NCI-H460 (cell line): ENCODE measurements at regions not wholly inside any gene's neighbourhood (a gene's known extent, or its start where the extent isn't known, plus 50 kb on each side); places are given as distances from the start of the nearest gene placed in this dataset.
"Not testable (repeated sequence)": the region's sequence is repeated elsewhere in the genome, so short reads cannot be mapped to it uniquely, and the experiment has no call there.

Source experiments
- DNase-seq: peaks from one replicate; pipeline ENCODE4 v3.0.0-alpha.2; 2016; ENCODE audit warnings: low read depth; ENCODE audit errors: extremely low read depth

- no peak for DNase-seq
Measured at GRCh38 chr5:34416501-34417008, 239.6 kb upstream of the RAI14 start.

- DNase-seq = not testable (repeated sequence)
Measured at GRCh38 chr5:34420191-34420590, 235.9 kb upstream of the RAI14 start.

GRCh38 chr5:34436761-34437501 is 219.2 kb upstream of the RAI14 start:
- DNase-seq = no peak

GRCh38 chr5:34439601-34440000 is 216.5 kb upstream of the RAI14 start:
- no peak for DNase-seq

- not testable (repeated sequence) for DNase-seq
Measured at GRCh38 chr5:34441767-34442166, 214.4 kb upstream of the RAI14 start.

GRCh38 chr5:34447424-34447823 is 208.7 kb upstream of the RAI14 start:
- no peak for DNase-seq

- no peak for DNase-seq
Measured at GRCh38 chr5:34449639-34450038, 206.5 kb upstream of the RAI14 start.

GRCh38 chr5:34450338-34450737 is 205.8 kb upstream of the RAI14 start:
- no peak for DNase-seq

GRCh38 chr5:34452170-34452828 is 203.8 kb upstream of the RAI14 start:
- peak; percentile 8 for DNase-seq

- no peak for DNase-seq
Measured at GRCh38 chr5:34455098-34455497, 201.0 kb upstream of the RAI14 start.

- DNase-seq = no peak
Measured at GRCh38 chr5:34459908-34460307, 196.2 kb upstream of the RAI14 start.

GRCh38 chr5:34460496-34460895 is 195.6 kb upstream of the RAI14 start:
- no peak for DNase-seq

GRCh38 chr5:34464829-34465228 is 191.3 kb upstream of the RAI14 start:
- no peak for DNase-seq

- DNase-seq = peak; percentile 69
Measured at GRCh38 chr5:34465301-34465700, 190.8 kb upstream of the RAI14 start.

GRCh38 chr5:34466519-34467388 is 189.4 kb upstream of the RAI14 start:
- DNase-seq = not testable (repeated sequence)

GRCh38 chr5:34467436-34467835 is 188.7 kb upstream of the RAI14 start:
- no peak for DNase-seq

- not testable (repeated sequence) for DNase-seq
Measured at GRCh38 chr5:34467984-34468383, 188.1 kb upstream of the RAI14 start.

GRCh38 chr5:34469971-34470370 is 186.2 kb upstream of the RAI14 start:
- DNase-seq = no peak

- DNase-seq = peak; percentile 49
Measured at GRCh38 chr5:34474573-34475021, 181.5 kb upstream of the RAI14 start.

GRCh38 chr5:34475249-34475966 is 180.7 kb upstream of the RAI14 start:
- DNase-seq = no peak
